ENCODE measurements at regions not wholly inside any gene's neighbourhood (a gene's known extent, or its start where the extent isn't known, plus 50 kb on each side); places are given as distances from the start of the nearest gene placed in this dataset.

GRCh38 chr7:94099679-94100078, 95.5 kb upstream of the BET1 start:
- no peak for TF ChIP-seq EP300 (IDR thresholded peaks at IDR 0.05)
- TF ChIP-seq POLR2AphosphoS5 (IDR thresholded peaks at IDR 0.05) = no peak
